Astrocyte of the spinal cord (primary cell): ENCODE measurements at regions not wholly inside any gene's neighbourhood (a gene's known extent, or its start where the extent isn't known, plus 50 kb on each side); places are given as distances from the start of the nearest gene placed in this dataset.

ENCODE experiments used
- DNase-seq: peaks from one replicate; pipeline ENCODE4 v3.0.0; 2011; ENCODE audit warnings: low read depth, low spot score
- H3K4me3 ChIP-seq: 2 replicates; pipeline ENCODE4 v1.5.1; 2011; ENCODE audit warnings: low read depth, mild to moderate bottlenecking, low read length, moderate library complexity
- in situ Hi-C: cut with HindIII; loops from 2 replicates; pipeline ENCODE4 v1.10.0; 2017; ENCODE audit warnings: low sequenced_read_pairs
- TF ChIP-seq, protein P1 (sequence below): IDR thresholded peaks from 2 replicates; pipeline ENCODE4 v1.5.1; 2012; ENCODE audit warnings: low read depth, mild to moderate bottlenecking, low read length, inconsistent platforms

DNA sequence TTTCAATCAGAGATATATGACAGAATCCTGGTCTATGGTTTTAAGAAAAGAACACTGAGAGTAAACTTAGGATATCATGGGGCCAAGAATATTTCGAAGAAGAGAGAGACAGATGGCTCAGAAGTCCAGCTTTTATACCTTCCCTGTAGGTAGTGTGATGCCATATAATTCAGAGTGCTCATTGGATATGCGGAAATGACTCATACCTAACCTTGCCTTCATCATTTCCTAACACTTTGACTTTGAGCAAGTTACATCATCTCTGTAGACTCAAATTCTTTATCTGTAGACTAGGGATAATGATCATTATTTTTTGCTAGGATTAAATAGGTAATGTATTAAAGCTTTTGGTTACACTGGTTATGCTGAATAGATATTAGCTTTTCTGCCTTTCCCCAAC lies 461.6 kb upstream of the CNTNAP5 start:
- DNase-seq: no peak
- TF ChIP-seq, protein P1, sequence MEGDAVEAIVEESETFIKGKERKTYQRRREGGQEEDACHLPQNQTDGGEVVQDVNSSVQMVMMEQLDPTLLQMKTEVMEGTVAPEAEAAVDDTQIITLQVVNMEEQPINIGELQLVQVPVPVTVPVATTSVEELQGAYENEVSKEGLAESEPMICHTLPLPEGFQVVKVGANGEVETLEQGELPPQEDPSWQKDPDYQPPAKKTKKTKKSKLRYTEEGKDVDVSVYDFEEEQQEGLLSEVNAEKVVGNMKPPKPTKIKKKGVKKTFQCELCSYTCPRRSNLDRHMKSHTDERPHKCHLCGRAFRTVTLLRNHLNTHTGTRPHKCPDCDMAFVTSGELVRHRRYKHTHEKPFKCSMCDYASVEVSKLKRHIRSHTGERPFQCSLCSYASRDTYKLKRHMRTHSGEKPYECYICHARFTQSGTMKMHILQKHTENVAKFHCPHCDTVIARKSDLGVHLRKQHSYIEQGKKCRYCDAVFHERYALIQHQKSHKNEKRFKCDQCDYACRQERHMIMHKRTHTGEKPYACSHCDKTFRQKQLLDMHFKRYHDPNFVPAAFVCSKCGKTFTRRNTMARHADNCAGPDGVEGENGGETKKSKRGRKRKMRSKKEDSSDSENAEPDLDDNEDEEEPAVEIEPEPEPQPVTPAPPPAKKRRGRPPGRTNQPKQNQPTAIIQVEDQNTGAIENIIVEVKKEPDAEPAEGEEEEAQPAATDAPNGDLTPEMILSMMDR: no peak
- H3K4me3 ChIP-seq: no peak overlapping the region
- in situ Hi-C loops: no loop called here

DNA sequence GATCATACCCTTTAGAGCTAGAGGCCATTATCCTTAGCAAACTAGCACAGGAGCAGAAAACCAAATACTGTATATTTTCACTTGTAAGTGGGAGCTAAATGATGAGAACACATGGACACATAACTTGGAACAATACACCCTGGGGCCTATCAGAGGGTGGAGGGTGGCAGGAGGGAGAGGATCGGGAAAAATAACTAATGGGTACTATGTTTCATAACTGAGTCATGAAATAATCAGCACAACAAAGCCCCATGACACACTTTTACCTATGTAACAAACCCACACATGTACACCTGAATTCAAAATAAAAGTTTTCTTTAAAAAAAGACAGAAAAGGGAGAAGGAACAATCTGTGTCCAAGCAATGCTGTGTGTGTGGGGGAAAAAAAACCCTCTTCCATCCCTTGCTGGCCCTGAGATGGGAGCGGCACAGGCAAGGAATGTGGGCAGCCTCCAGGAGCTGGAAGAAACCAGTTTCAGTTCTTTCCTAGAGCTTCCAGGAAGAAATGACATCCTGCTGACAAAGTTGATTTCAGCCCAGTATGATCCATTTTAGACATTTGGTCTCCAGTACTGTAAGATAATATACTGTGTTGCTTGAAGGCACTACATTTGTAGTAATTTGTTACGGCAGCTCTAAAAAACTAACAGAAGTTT lies 458.7 kb upstream of the CNTNAP5 start:
- DNase-seq: no peak
- TF ChIP-seq, protein P1: no peak
- no peak overlapping the region for H3K4me3 ChIP-seq
- in situ Hi-C loops: no loop called here

DNA sequence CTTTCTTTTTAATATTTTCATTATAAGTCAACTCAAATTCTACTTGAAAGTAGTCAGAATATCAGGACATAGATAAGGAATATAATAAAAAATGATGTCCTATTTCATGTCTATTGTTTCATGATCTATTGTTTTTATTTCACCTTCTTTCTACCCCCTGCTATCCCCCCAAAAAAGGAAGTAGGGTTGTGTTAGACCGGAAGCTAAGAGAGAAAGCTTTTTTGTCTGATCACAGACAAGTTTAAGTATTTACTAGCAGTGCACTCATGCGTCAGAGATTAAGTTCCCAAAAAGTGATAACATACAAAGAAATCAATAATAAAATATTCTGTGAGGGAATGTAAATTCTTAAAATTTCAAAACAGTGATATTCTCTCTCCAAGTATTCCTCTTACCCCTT lies 447.1 kb upstream of the CNTNAP5 start:
- TF ChIP-seq, protein P1: no peak
- no peak overlapping the region for H3K4me3 ChIP-seq
- in situ Hi-C loops: no loop called here
- DNase-seq: no peak

DNA sequence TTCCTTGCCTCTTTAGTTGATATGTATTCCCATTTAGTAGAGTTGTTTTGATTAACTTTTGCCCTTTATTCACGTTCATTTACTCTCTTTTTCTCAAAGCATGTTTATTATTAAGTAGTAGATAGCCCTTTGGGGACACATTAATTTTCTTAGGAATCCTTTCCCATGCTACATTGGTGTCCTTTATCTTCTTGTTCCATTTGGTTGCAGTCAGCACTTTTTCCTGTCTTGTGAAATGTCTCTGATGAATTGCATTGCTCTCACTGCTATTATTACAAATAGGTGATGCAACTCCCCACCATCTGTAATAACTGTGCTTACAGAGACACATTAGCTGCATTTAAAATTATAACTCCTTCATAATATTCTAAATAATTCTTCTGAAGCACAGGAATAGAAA lies 428.5 kb upstream of the CNTNAP5 start:
- no peak for DNase-seq
- TF ChIP-seq, protein P1: no peak
- no peak overlapping the region for H3K4me3 ChIP-seq
- in situ Hi-C loops: no loop called here

DNA sequence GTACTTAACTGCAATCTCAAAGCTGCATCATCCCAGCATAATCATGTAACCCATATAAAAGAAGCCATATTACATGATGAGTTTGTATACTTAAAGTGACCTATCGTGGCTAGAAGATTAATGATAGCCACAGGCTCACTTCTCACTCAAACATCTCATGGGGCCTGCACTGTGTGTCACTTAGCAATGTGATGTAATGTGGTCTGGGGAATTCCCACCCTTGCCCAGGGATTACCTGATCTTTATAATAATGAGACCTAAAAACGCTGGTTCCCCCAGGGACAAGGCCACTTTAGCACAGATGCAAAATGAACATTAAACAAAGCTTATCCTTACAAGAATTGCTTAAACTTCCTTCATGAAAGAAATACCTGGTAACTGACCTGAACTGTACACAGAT lies 427.1 kb upstream of the CNTNAP5 start:
- H3K4me3 ChIP-seq: no peak overlapping the region
- in situ Hi-C loops: no loop called here

DNA sequence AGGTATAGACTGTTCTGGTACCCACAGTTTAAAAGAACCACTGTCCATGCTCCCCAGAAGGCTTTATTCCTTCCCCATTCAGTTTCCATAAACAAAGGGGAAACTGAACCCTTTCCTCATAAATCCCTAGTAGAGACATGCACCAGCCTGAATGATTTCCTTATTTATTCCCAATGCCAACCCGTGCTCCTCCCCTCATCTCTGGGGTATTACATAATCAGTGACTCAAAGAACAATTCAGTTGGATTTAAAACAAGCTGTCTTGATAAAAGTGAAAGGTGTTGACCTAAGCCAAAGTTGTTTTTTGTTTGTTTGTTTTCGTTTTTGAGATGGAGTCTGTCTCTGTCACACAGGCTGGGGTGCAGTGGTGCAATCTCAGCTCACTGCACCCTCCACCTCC lies 418.5 kb upstream of the CNTNAP5 start:
- H3K4me3 ChIP-seq: no peak overlapping the region
- no peak for DNase-seq
- TF ChIP-seq, protein P1: no peak
- in situ Hi-C loops: no loop called here

More for the DNA sequence above, 427.1 kb upstream of the CNTNAP5 start:
- no peak for DNase-seq
- TF ChIP-seq, protein P1: no peak
